Activated T-helper 17 cell treated with anti-CD3 and anti-CD28 coated beads, Interleukin-2, amount 50 U/mL, for 72 hours (primary cell): ENCODE measurements at regions not wholly inside any gene's neighbourhood (a gene's known extent, or its start where the extent isn't known, plus 50 kb on each side); places are given as distances from the start of the nearest gene placed in this dataset.
"Not testable (repeated sequence)": the region's sequence is repeated elsewhere in the genome, so short reads cannot be mapped to it uniquely, and the experiment has no call there.

Experiments used
- ATAC-seq: fragments of 150-1000 bp; cut with Tn5 transposase; replicated peaks from 2 replicates; pipeline ENCODE4 v1.10.0; 2021; ENCODE audit warnings: mild to moderate bottlenecking, moderate library complexity
- H3K27ac Mint-ChIP-seq: one replicate; pipeline ENCODE4 v1.8.0; 2022; ENCODE audit warnings: mixed read lengths
- H3K27me3 Mint-ChIP-seq: one replicate; pipeline ENCODE4 v1.8.0; 2022; ENCODE audit warnings: mixed read lengths
- H3K36me3 Mint-ChIP-seq: one replicate; pipeline ENCODE4 v1.8.0; 2022; ENCODE audit warnings: low read depth, mild to moderate bottlenecking, mixed read lengths
- H3K4me1 Mint-ChIP-seq: one replicate; pipeline ENCODE4 v1.8.0; 2022; ENCODE audit warnings: mixed read lengths
- H3K4me3 Mint-ChIP-seq: one replicate; pipeline ENCODE4 v1.8.0; 2022; ENCODE audit warnings: mild to moderate bottlenecking, mixed read lengths
- H3K9me3 Mint-ChIP-seq: one replicate; pipeline ENCODE4 v1.8.0; 2022; ENCODE audit warnings: mixed read lengths

DNA sequence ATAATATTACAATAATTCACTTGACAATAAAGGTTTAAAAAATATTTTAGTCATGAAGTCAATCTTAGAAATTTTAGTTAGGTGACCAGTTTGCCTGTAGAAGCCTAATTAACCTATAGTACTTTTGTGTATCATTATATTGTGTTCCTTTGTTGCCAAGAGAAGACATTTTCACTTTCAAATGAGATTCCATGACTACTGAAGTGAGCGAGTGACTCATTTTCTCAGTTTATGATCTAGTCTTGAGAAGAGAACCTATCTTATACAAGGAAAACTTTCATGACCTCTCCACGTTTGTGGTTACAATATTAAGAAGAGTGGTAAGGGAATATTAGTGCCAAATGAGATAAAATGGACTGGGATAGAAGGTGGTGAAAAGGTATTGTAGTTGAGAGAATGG is 423.9 kb upstream of the CHORDC1 start:
- H3K9me3 Mint-ChIP-seq: peaks cover 8% of the 10 kb centered on the region
- ATAC-seq: no peak
- H3K27me3 Mint-ChIP-seq: no peaks in the 10 kb centered on the region
- H3K36me3 Mint-ChIP-seq: no peaks in the 10 kb centered on the region
- no peak overlapping the region for H3K4me3 Mint-ChIP-seq
- no peaks in the 10 kb centered on the region for H3K4me1 Mint-ChIP-seq
- H3K27ac Mint-ChIP-seq: no peak overlapping the region

DNA sequence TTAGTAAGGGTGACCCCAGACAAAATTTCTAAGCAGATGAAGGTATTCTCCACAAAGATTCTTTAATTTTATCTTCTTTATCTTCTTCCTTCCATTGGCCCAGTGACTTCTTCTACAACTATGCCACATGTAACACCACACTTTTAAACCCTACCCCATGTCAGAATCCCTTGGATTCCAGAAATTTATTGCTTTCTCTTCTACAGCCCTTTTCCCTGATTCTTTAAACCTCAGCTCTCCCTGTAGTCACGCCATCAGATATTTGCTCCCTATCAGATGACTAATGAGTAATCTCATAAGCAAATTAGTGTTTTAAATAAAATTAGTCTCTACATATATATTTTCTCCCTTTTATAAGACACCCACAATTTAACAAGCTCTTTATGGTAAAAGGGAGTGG is 423.4 kb upstream of the CHORDC1 start:
- Mint-ChIP-seq H3K27ac (no peak overlapping the region), H3K27me3 (no peaks in the 10 kb centered on the region), H3K4me3 (no peak overlapping the region), H3K4me1 (no peaks in the 10 kb centered on the region), H3K36me3 (no peaks in the 10 kb centered on the region), H3K9me3 (peaks cover 8% of the 10 kb centered on the region)
- no peak for ATAC-seq

DNA sequence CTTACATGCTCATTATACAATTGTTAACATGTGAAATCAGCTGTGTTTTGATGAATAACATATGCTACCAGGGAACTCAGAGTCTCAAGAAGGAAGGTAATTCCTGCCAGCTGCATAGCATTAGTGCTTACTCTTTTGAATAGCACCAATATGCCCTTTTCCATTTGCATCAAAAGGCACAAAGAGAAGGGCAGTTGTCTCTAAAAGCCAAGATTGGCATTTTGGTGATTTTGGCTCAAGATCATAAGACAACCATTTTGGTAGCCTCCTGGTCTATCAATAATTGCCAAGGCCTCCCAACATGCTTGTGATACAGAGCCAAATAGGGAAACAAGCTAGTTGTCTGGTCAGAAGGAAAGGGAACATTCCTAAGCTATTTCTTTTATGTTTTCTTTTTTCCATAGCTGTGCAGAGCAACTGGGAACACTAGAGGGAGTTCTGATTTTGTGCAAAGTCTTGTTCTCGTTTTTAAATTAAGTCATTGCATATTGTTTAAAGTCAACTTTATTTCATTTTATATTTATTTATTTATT is 416.7 kb upstream of the CHORDC1 start:
- H3K27me3 Mint-ChIP-seq: no peaks in the 10 kb centered on the region

DNA sequence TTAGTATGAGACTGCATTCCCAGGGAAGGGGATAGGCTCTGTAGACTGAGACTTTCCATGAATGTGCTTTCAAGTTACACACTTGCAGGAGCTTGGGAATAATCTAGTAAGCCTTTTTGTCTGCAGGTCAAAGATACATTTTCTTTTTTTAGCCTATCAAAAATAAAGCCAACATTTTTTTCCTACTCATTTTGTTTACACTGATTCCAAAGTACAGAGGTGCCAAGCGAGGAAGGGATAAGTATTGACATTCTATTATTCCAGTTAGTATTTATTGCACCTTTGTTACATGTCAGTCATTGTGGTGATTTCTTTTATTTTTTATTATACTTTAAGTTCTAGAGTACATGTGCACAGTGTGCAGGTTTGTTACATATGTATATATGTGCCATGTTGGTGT is 413.0 kb upstream of the CHORDC1 start:
- ATAC-seq: no peak
- H3K27me3 Mint-ChIP-seq: no peaks in the 10 kb centered on the region
- H3K9me3 Mint-ChIP-seq: peaks cover 12% of the 10 kb centered on the region
- no peaks in the 10 kb centered on the region for H3K4me1 Mint-ChIP-seq
- no peak overlapping the region for H3K27ac Mint-ChIP-seq
- no peaks in the 10 kb centered on the region for H3K36me3 Mint-ChIP-seq
- no peak overlapping the region for H3K4me3 Mint-ChIP-seq

More for the DNA sequence above, 416.7 kb upstream of the CHORDC1 start:
- H3K4me1 Mint-ChIP-seq: no peaks in the 10 kb centered on the region
- no peak for ATAC-seq
- no peak overlapping the region for H3K27ac Mint-ChIP-seq
- H3K4me3 Mint-ChIP-seq: no peak overlapping the region
- peaks cover 14% of the 10 kb centered on the region for H3K9me3 Mint-ChIP-seq
- no peaks in the 10 kb centered on the region for H3K36me3 Mint-ChIP-seq

DNA sequence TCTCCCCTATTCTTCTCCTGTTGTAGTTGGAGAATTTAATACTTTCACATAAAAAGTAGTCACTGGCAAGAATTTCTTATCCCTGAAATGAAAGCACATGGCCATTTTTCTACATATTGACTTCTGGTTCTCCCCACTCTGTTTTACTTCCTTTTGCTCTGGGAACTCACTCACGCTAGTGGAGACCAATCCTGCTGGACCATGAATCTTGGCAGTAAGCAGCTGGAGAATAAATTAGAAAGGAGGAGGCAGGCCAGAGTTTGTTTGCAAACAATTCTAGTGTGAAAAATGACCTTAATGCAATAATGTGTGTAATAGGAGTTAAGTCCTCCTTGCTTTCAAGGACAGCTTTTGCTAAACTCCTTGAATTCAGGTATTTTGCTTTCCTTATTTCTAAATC is 412.3 kb upstream of the CHORDC1 start:
- Mint-ChIP-seq H3K9me3 (peaks cover 12% of the 10 kb centered on the region), H3K36me3 (no peaks in the 10 kb centered on the region), H3K4me3 (no peak overlapping the region), H3K27me3 (no peaks in the 10 kb centered on the region), H3K4me1 (no peaks in the 10 kb centered on the region), H3K27ac (no peak overlapping the region)
- no peak for ATAC-seq

DNA sequence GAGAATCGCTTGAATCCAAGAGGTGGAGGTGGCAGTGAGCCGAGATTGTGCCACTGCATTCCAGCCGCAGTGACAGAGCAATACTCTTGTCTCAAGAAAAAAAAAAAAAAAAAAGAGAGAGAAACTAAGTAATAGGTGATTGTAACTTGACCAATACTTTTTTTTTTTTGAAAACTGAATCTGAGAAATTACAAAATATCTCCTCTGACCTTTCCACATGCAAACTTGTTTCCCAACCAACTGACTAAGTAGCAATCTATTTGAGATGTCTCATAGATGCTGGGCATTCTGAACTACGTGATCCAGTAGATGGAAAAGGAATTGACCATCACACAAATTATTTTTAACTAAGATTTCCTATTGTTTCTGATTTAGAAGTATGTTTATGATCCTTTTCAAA is 407.3 kb upstream of the CHORDC1 start:
- Mint-ChIP-seq H3K27ac (no peak overlapping the region), H3K27me3 (no peaks in the 10 kb centered on the region), H3K4me3 (no peak overlapping the region), H3K36me3 (no peaks in the 10 kb centered on the region), H3K9me3 (peaks cover 9% of the 10 kb centered on the region), H3K4me1 (no peaks in the 10 kb centered on the region)
- no peak for ATAC-seq

DNA sequence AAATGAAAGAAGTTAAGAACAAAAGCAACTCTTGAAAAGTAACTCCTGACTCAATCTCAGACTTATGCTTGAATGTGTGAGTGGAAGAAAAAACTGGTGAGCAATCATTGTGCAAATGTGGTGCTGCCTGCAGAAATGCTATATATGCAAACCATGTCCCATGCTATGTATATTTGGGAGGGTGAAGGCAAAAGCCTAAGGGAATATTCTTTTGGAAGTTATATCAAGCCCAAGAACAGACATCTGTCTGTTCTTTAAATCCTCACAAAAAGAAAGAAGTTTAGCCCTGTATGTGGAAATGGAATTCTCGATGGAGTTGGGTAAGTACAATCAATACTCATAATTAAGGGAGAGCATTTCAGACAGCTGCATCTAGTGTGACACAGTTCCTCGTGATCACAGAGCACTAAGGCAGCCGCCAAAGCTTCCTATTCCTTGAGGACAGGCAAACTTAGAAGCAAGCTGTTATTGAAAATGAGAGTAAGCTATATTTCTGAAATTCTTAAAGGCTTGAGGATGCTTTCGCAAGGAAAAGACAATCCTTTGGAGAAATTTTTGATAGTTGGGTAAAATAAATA is 406.5 kb upstream of the CHORDC1 start:
- ATAC-seq: no peak
- no peaks in the 10 kb centered on the region for H3K27me3 Mint-ChIP-seq
- no peaks in the 10 kb centered on the region for H3K36me3 Mint-ChIP-seq
- H3K27ac Mint-ChIP-seq: no peak overlapping the region
- H3K4me3 Mint-ChIP-seq: no peak overlapping the region
- peaks cover 4% of the 10 kb centered on the region for H3K9me3 Mint-ChIP-seq
- no peaks in the 10 kb centered on the region for H3K4me1 Mint-ChIP-seq

DNA sequence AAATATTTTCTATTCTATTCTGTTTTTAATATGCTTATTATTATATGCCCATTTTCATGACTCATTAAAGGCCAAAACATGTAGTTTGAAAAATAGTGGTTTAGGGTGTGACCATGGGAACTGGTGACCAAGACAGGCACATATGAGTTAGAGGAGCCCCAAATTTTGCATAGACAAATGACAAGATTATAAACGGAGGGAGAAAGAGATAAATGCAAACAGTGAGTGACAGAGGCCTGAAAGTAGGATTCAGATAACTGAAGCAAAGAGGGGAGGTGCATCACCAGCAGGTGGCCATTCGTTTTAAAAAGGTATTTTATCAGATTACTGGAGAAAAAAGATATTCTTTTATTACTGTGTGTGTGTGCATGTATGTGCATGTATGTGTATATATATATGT is 391.5 kb upstream of the CHORDC1 start:
- H3K9me3 Mint-ChIP-seq: peaks cover 10% of the 10 kb centered on the region
- H3K4me3 Mint-ChIP-seq: no peak overlapping the region
- H3K27ac Mint-ChIP-seq: no peak overlapping the region
- no peaks in the 10 kb centered on the region for H3K36me3 Mint-ChIP-seq
- no peaks in the 10 kb centered on the region for H3K27me3 Mint-ChIP-seq
- no peak for ATAC-seq
- H3K4me1 Mint-ChIP-seq: no peaks in the 10 kb centered on the region

DNA sequence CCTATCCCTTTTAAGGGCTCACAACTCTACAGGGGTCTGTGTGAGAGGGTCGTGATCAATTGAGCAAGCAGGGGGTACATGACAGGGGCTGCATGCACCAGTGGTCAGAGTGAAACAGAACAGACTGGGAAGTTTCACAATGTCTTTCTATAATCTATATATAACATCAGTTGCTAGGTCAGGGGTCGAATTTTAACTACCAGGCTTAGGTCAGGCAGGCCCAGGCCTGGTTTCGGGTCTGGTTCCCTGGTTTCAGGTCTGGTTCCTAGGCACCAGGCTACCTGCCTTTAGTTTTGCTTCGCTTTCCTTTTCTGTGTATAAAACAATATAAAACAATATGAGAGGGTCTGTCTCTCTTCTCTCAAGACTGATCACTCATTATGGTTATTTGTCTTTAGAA is 390.2 kb upstream of the CHORDC1 start:
- H3K4me1 Mint-ChIP-seq, H3K27me3 Mint-ChIP-seq, H3K4me3 Mint-ChIP-seq, ATAC-seq, H3K27ac Mint-ChIP-seq, H3K36me3 Mint-ChIP-seq, H3K9me3 Mint-ChIP-seq: not testable (repeated sequence)

DNA sequence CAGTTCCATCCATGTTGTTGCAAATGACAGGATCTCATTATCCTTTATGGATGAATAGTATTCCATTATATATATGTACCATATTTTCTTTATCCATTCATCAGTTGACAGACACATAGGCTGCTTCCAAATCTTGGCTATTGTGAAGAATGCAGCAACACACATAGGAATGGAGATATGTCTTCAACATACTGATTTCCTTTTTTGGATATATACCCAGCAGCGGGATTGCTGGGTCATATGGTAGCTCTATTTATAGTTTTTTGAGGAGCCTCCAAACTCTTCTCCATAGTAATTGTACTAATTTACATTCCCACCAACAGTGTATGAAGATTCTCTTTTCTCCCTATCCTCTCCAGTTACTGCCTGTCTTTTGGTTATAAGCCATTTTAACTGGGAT is 383.9 kb upstream of the CHORDC1 start:
- H3K27ac Mint-ChIP-seq: no peak overlapping the region
- no peak overlapping the region for H3K4me3 Mint-ChIP-seq
- no peaks in the 10 kb centered on the region for H3K27me3 Mint-ChIP-seq
- H3K4me1 Mint-ChIP-seq: no peaks in the 10 kb centered on the region
- ATAC-seq: no peak
- H3K9me3 Mint-ChIP-seq: peaks cover 6% of the 10 kb centered on the region
- no peaks in the 10 kb centered on the region for H3K36me3 Mint-ChIP-seq

DNA sequence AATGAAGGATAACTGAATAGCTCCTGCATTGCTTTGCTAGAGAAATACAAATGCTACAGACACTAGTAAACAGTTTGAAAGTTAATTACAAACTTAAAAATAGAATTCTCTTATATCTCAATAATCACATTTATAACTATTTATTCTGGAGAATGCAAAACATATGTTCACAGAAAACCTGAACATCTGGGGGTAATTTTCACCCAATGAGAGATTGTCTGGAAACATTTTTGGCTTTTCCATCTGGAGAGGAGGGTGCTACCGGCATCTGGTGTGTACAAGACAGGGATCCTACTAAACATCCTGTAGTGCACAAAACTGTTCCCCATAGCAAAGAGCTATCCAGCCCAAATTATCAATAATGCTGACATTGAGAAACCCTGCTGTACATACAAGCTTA is 378.4 kb upstream of the CHORDC1 start:
- Mint-ChIP-seq H3K9me3 (peaks cover 10% of the 10 kb centered on the region), H3K27ac (no peak overlapping the region), H3K27me3 (no peaks in the 10 kb centered on the region), H3K4me1 (no peaks in the 10 kb centered on the region), H3K4me3 (no peak overlapping the region), H3K36me3 (no peaks in the 10 kb centered on the region)
- ATAC-seq: no peak

DNA sequence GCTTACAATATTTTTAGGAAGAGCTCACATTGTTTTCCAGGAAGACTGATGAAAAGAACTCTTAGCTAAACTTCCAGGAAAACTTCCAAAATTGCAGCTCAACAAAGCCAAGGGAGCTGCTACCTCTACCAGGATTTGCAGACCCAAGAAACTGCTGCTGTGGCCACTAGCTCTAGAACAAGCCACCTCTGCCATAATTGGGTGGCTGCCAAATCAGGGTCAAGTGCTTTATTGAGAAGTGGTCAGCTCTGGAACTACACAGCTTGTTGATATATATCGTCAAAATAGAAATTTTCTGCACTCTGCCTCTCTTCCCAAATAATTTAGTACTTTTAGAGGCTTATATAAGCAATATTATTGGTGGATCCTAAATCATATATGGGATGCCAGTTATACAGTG is 371.8 kb upstream of the CHORDC1 start:
- peaks cover 3% of the 10 kb centered on the region for H3K9me3 Mint-ChIP-seq
- H3K27me3 Mint-ChIP-seq: no peaks in the 10 kb centered on the region
- H3K27ac Mint-ChIP-seq: no peak overlapping the region
- no peak for ATAC-seq
- H3K4me1 Mint-ChIP-seq: no peaks in the 10 kb centered on the region
- no peaks in the 10 kb centered on the region for H3K36me3 Mint-ChIP-seq
- no peak overlapping the region for H3K4me3 Mint-ChIP-seq

DNA sequence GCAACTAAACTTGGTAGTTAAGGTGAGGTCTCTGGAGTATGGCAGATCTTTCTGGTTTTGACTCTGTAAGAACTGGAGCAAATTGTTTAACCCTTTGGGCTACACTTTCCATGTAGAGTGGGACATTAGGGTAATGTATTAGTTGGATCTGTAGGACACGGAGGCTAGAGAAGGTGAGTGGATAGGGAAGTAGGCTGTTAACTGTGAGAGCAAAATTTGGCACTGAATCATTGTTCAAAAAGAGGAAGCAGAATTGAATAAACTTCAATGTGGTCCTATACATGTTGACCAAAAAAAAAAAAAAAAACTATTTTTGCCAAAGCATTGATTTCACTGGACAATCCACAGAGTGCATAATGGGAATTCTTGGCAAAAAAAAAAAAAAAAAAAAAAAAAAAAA is 370.2 kb upstream of the CHORDC1 start:
- no peak overlapping the region for H3K27ac Mint-ChIP-seq
- no peaks in the 10 kb centered on the region for H3K27me3 Mint-ChIP-seq
- H3K4me1 Mint-ChIP-seq: no peaks in the 10 kb centered on the region
- H3K36me3 Mint-ChIP-seq: no peaks in the 10 kb centered on the region
- ATAC-seq: no peak
- H3K9me3 Mint-ChIP-seq: peaks cover 3% of the 10 kb centered on the region
- H3K4me3 Mint-ChIP-seq: no peak overlapping the region

DNA sequence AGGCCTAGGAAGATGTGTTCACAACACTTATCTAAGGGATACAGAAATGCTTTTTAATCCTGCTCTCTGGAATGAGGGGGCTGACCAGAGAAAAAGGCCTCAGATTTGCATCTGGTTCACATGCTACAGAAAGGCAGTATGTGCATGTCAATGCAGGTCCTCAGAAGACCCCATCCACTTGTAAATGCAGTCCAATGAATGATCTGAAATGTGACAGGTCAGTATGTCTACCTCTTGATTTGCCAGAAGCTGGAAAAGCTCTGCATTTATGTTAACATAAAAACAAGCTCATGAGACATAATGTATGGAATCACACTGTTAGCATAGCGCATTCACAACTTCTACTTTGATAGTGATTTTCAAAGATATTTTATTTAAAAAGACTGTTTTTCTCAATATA is 367.4 kb upstream of the CHORDC1 start:
- Mint-ChIP-seq H3K9me3 (no peaks in the 10 kb centered on the region), H3K27ac (no peak overlapping the region)
- ATAC-seq: no peak

DNA sequence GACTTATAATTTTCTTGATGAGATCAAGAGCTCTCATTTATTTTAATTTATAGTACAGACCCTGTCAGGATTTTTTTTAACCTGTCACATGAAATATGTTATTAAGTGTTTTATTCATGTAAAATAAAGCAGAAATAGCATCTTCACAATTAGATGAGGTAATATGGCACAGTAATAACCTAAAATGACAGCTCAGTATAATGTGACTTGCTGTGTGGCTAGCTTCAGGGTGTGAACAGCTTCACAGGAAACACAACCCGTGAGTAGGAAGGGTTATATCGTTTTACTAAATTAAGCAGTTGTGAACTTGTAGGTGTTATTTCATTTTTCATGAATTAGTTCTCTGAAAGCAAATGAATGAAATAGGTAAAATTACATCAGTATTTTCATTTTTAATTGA is 366.9 kb upstream of the CHORDC1 start:
- Mint-ChIP-seq H3K9me3 (no peaks in the 10 kb centered on the region), H3K27me3 (no peaks in the 10 kb centered on the region), H3K4me1 (no peaks in the 10 kb centered on the region), H3K36me3 (no peaks in the 10 kb centered on the region), H3K27ac (no peak overlapping the region), H3K4me3 (no peak overlapping the region)
- ATAC-seq: no peak

More for the DNA sequence above, 367.4 kb upstream of the CHORDC1 start:
- Mint-ChIP-seq H3K4me1 (no peaks in the 10 kb centered on the region), H3K4me3 (no peak overlapping the region), H3K27me3 (no peaks in the 10 kb centered on the region), H3K36me3 (no peaks in the 10 kb centered on the region)

DNA sequence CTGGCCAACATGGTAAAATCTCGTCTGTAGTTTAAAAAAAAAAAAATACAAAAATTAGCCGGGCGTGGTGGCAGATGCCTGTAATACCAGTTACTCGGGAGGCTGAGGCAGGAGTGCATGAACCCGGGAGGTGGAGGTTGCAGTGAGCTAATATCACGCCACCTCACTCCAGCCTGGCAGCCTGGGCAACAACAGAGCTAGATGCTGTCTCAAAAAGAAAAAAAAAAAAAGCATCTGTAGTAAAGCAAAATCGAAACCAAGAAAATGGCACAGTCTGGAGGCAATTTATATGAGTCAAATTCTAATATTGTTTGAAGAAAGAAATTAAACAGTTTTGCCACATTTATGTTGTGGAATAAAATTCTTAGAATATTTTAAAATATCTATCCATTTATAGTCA is 365.0 kb upstream of the CHORDC1 start:
- Mint-ChIP-seq H3K27ac (no peak overlapping the region), H3K4me1 (no peaks in the 10 kb centered on the region), H3K36me3 (no peaks in the 10 kb centered on the region), H3K27me3 (no peaks in the 10 kb centered on the region), H3K9me3 (no peaks in the 10 kb centered on the region), H3K4me3 (no peak overlapping the region)
- no peak for ATAC-seq
